ENCODE measurements at regions not wholly inside any gene's neighbourhood (a gene's known extent, or its start where the extent isn't known, plus 50 kb on each side); places are given as distances from the start of the nearest gene placed in this dataset.

DNA sequence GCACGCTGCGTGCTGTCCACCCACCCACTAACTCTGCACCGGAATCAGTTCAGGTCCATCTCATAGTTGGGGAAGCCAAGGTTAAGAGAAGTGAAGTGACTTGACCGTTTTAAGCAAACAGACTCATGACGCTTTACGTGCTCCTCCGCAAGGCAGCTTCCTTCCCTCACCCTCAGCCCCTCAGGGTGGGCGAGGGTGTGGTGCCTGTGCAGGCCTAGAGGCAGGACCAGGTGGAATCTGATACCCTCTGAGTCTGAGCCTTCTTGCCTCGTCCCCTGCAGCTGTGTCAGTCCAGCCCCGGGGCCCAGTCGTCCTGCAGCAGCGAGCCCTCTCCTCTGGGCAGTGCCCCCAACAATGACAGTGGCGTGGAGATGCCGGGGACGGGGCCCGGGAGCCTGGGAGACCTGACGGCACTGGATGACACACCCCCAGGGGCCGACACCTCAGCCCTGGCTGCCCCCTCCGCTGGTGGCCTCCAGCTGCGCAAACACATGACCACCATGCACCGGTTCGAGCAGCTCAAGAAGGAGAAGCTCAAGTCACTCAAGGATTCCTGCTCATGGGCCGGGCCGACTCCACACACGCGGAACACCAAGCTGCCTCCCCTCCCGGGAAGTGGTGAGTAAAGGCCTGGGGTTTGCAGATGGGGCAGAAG is 250.5 kb downstream of the GLI2 start:
- no peak overlapping the region for H3K27ac ChIP-seq (ENCODE audit: low read length)
- no peaks in the 10 kb centered on the region for H4K20me1 ChIP-seq (ENCODE audit: insufficient read depth)
- no peak overlapping the region for H2AFZ ChIP-seq (ENCODE audit: low read depth, low read length)
- no peaks in the 10 kb centered on the region for H3K27me3 ChIP-seq (ENCODE audit: insufficient read depth, low read depth, low read length)
- H3F3A ChIP-seq (ENCODE audit: insufficient read depth, low read length, poor library complexity, severe bottlenecking) = no peaks in the 10 kb centered on the region
- H3K9me2 ChIP-seq (ENCODE audit: insufficient read depth, low read length) = no peaks in the 10 kb centered on the region
- H3K9ac ChIP-seq (ENCODE audit: low read length) = no peak overlapping the region
- TF ChIP-seq, protein P1, sequence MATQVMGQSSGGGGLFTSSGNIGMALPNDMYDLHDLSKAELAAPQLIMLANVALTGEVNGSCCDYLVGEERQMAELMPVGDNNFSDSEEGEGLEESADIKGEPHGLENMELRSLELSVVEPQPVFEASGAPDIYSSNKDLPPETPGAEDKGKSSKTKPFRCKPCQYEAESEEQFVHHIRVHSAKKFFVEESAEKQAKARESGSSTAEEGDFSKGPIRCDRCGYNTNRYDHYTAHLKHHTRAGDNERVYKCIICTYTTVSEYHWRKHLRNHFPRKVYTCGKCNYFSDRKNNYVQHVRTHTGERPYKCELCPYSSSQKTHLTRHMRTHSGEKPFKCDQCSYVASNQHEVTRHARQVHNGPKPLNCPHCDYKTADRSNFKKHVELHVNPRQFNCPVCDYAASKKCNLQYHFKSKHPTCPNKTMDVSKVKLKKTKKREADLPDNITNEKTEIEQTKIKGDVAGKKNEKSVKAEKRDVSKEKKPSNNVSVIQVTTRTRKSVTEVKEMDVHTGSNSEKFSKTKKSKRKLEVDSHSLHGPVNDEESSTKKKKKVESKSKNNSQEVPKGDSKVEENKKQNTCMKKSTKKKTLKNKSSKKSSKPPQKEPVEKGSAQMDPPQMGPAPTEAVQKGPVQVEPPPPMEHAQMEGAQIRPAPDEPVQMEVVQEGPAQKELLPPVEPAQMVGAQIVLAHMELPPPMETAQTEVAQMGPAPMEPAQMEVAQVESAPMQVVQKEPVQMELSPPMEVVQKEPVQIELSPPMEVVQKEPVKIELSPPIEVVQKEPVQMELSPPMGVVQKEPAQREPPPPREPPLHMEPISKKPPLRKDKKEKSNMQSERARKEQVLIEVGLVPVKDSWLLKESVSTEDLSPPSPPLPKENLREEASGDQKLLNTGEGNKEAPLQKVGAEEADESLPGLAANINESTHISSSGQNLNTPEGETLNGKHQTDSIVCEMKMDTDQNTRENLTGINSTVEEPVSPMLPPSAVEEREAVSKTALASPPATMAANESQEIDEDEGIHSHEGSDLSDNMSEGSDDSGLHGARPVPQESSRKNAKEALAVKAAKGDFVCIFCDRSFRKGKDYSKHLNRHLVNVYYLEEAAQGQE (IDR thresholded peaks at IDR 0.05; ENCODE audit: borderline replicate concordance) = no peak
- TF ChIP-seq, protein P2, sequence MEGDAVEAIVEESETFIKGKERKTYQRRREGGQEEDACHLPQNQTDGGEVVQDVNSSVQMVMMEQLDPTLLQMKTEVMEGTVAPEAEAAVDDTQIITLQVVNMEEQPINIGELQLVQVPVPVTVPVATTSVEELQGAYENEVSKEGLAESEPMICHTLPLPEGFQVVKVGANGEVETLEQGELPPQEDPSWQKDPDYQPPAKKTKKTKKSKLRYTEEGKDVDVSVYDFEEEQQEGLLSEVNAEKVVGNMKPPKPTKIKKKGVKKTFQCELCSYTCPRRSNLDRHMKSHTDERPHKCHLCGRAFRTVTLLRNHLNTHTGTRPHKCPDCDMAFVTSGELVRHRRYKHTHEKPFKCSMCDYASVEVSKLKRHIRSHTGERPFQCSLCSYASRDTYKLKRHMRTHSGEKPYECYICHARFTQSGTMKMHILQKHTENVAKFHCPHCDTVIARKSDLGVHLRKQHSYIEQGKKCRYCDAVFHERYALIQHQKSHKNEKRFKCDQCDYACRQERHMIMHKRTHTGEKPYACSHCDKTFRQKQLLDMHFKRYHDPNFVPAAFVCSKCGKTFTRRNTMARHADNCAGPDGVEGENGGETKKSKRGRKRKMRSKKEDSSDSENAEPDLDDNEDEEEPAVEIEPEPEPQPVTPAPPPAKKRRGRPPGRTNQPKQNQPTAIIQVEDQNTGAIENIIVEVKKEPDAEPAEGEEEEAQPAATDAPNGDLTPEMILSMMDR (IDR thresholded peaks at IDR 0.05; ENCODE audit: poor library complexity, severe bottlenecking) = no peak
- no peak for TF ChIP-seq POLR2AphosphoS5 (IDR thresholded peaks at IDR 0.05)
- no peak for TF ChIP-seq SMC3 (conservative IDR thresholded peaks at IDR 0.05; ENCODE audit: poor library complexity)
- TF ChIP-seq EP300 (conservative IDR thresholded peaks at IDR 0.05; ENCODE audit: poor library complexity, severe bottlenecking) = no peak
- TF ChIP-seq RAD21 (conservative IDR thresholded peaks at IDR 0.05) = no peak
- TF ChIP-seq MXI1 (conservative IDR thresholded peaks at IDR 0.05; ENCODE audit: poor library complexity, severe bottlenecking) = no peak
- no peak for TF ChIP-seq TAF1 (IDR thresholded peaks at IDR 0.05; ENCODE audit: low read depth)
- TF ChIP-seq EZH2 (IDR thresholded peaks at IDR 0.05; ENCODE audit: borderline replicate concordance, insufficient read depth, low read length, poor library complexity, severe bottlenecking) = no peak
- no peak overlapping the region for H3K4me2 ChIP-seq (ENCODE audit: low read length)
- H3K4me3 ChIP-seq (ENCODE audit: low read length) = no peak overlapping the region
- H3K79me2 ChIP-seq (replicated peaks; ENCODE audit: insufficient read depth, low read length) = no peaks in the 10 kb centered on the region
- H3K36me3 ChIP-seq (ENCODE audit: insufficient read depth, low read length) = no peaks in the 10 kb centered on the region
- H3K9me3 ChIP-seq (ENCODE audit: low read length) = no peaks in the 10 kb centered on the region

DNA sequence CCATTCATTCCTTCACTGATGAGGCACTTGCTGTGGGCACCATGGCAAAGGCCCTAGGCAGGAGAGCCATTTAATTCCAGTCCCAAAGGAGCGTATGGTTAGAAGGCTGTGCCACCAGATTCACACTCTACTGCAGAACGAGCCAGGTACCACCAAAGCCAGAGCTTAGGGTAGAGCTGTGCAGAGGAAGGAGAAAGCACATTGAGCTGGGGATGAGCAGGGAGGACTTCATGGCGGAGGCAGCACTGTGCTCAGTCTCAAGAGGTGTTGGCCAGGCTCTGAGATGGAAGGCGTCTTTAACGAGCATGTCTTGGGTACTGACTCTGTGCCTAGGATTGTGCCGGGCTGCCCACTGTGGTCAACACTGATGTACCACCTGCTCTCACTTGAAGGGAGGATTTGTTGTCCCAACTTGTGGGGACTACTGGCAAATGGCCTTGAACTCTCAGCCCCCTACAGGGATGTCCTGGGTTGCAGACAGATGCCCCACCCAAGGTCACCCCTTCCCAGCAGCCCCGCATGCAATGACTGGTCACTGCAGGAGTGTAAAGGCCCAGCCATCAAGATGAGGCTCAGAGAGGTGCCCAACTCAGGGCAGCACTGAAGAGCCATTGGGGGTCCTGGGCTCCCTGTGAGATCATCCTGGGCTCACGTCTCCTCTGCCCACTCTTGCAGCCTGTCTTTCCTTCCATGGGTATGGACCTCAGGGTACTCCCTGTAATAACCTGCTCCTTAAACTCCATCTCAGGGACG is 251.4 kb downstream of the GLI2 start:
- Histone ChIP-seq H3K9me2 (ENCODE audit: insufficient read depth, low read length) (no peaks in the 10 kb centered on the region), H2AFZ (ENCODE audit: low read depth, low read length) (no peak overlapping the region), H3K36me3 (ENCODE audit: insufficient read depth, low read length) (no peaks in the 10 kb centered on the region), H3K27me3 (ENCODE audit: insufficient read depth, low read depth, low read length) (no peaks in the 10 kb centered on the region), H4K20me1 (ENCODE audit: insufficient read depth) (no peaks in the 10 kb centered on the region), H3K27ac (ENCODE audit: low read length) (no peak overlapping the region), H3K79me2 (replicated peaks; ENCODE audit: insufficient read depth, low read length) (no peaks in the 10 kb centered on the region), H3K9me3 (ENCODE audit: low read length) (no peaks in the 10 kb centered on the region), H3K4me3 (ENCODE audit: low read length) (no peak overlapping the region), H3F3A (ENCODE audit: insufficient read depth, low read length, poor library complexity, severe bottlenecking) (no peaks in the 10 kb centered on the region), H3K9ac (ENCODE audit: low read length) (no peak overlapping the region), H3K4me2 (ENCODE audit: low read length) (no peak overlapping the region)
- TF ChIP-seq, protein P2 (IDR thresholded peaks at IDR 0.05; ENCODE audit: poor library complexity, severe bottlenecking) = no peak
- TF ChIP-seq TAF1 (IDR thresholded peaks at IDR 0.05; ENCODE audit: low read depth) = no peak
- no peak for TF ChIP-seq EZH2 (IDR thresholded peaks at IDR 0.05; ENCODE audit: borderline replicate concordance, insufficient read depth, low read length, poor library complexity, severe bottlenecking)
- no peak for TF ChIP-seq EP300 (conservative IDR thresholded peaks at IDR 0.05; ENCODE audit: poor library complexity, severe bottlenecking)
- no peak for TF ChIP-seq MXI1 (conservative IDR thresholded peaks at IDR 0.05; ENCODE audit: poor library complexity, severe bottlenecking)

All from neural cell (in vitro differentiated cells).